Gastrocnemius medialis (tissue), 4 donors: ENCODE measurements at regions not wholly inside any gene's neighbourhood (a gene's known extent, or its start where the extent isn't known, plus 50 kb on each side); places are given as distances from the start of the nearest gene placed in this dataset.

Experiments used
- CTCF ChIP-seq, 5 experiments: fragments of 450-650 bp in 3 of 5; fragments of 200-600 bp in 2 of 5; sonication (generic) in 2 of 5; IDR thresholded peaks in 4 of 5; conservative IDR thresholded peaks in 1 of 5; 1 replicate in 4 of 5; 2 replicates in 1 of 5; pipeline ENCODE4 v1.5.1; 2016 to 2019; ENCODE audit warnings: antibody characterized with exemption in 5 of 5, mild to moderate bottlenecking in 3 of 5, moderate library complexity in 3 of 5
- POLR2A ChIP-seq, 2 donors: fragments of 450-650 bp; IDR thresholded peaks; one replicate each; pipeline ENCODE4 v1.6.1; 2017; ENCODE audit warnings: antibody characterized with exemption in 2 of 2, mild to moderate bottlenecking in 2 of 2, moderate library complexity in 2 of 2

- no peak for TF ChIP-seq CTCF (IDR thresholded peaks at IDR 0.05 in 4 of 5, conservative IDR thresholded peaks at IDR 0.05 in 1 of 5)
- TF ChIP-seq POLR2A (IDR thresholded peaks at IDR 0.05) = no peak
Measured at GRCh38 chr1:60342569-60342968, 269.0 kb upstream of the C1orf87 start.
